ENCODE measurements at regions not wholly inside any gene's neighbourhood (a gene's known extent, or its start where the extent isn't known, plus 50 kb on each side); places are given as distances from the start of the nearest gene placed in this dataset.
A peak's percentile ranks its signal among the peaks of the same experiment; 100 is the strongest.

DNA sequence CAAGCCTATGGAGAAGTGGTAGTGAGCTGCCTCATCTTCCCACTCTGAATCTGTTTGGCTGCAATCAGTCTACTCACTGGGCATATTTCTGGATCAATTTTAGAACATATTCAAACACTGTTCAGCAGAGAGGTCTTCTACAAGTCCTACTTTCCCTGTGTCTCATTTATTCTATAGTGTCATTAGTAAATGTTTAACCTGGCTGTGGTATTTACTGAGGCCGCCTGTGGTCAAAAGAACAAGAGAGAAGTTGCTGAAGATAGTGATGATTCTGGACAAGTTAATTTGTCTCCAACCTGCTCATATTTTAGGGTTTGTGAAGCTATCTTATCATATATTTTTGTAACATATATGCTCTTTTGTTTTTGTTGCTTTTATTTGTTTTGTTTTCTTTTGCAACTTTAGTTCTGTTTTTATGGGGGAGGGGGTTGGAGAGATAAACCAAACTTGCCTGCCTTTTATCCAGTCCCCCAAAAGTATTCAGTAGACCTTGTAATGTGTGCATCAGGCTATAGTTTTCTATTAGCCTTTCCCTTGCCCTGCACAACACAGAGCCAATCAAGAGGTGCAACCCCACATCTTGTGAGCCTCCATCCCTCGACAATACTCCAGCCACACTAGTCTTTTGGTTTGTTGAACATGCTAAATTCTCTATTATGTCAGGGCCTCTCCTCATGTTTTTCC, 362.8 kb upstream of the MBL2 start:
- H3K27me3 Mint-ChIP-seq (ENCODE audit: low read depth), result no peaks in the 10 kb centered on the region
- H3K4me1 Mint-ChIP-seq (ENCODE audit: low read depth), result no peaks in the 10 kb centered on the region
- H3K9me3 Mint-ChIP-seq, result peaks cover 6% of the 10 kb centered on the region
- no peak overlapping the region for H3K4me3 Mint-ChIP-seq
- H3K27ac Mint-ChIP-seq, result no peak overlapping the region
- no peaks in the 10 kb centered on the region for H3K36me3 Mint-ChIP-seq (ENCODE audit: low read depth)

GRCh38 chr10:53134050-53134449, 361.5 kb upstream of the MBL2 start:
- Mint-ChIP-seq H3K9me3 (peaks cover 3% of the 10 kb centered on the region), H3K36me3 (ENCODE audit: low read depth) (no peaks in the 10 kb centered on the region), H3K27ac (no peak overlapping the region), H3K4me1 (ENCODE audit: low read depth) (no peaks in the 10 kb centered on the region), H3K27me3 (ENCODE audit: low read depth) (no peaks in the 10 kb centered on the region), H3K4me3 (no peak overlapping the region)

- no peaks in the 10 kb centered on the region for H3K27me3 Mint-ChIP-seq (ENCODE audit: low read depth)
- H3K4me1 Mint-ChIP-seq (ENCODE audit: low read depth), result no peaks in the 10 kb centered on the region
- H3K27ac Mint-ChIP-seq, result no peak overlapping the region
- H3K36me3 Mint-ChIP-seq (ENCODE audit: low read depth), result no peaks in the 10 kb centered on the region
- no peaks in the 10 kb centered on the region for H3K9me3 Mint-ChIP-seq
- H3K4me3 Mint-ChIP-seq, result no peak overlapping the region
These were observed 357.8 kb upstream of the MBL2 start for GRCh38 chr10:53130337-53130736.

DNA sequence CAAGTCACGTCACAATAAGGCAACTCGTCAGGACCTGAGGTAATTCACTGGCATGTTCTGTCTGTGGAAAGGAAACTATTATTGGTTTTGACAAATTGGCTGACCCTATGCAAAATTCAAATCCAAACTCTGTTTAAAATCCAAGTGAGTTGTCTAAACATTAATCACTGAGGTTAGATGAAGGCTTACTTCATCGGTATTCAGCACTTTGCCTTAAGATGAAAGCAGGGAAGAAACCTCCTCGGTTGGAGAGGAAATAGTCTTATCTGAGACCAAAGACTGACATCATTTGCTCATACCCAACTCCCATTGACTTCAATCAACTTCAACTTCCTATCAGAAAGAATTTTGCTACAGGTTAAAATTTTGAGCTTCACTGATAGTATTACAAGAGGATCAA, 355.1 kb upstream of the MBL2 start:
- no peaks in the 10 kb centered on the region for H3K27me3 Mint-ChIP-seq (ENCODE audit: low read depth)
- no peak overlapping the region for H3K27ac Mint-ChIP-seq
- H3K4me1 Mint-ChIP-seq (ENCODE audit: low read depth), result no peaks in the 10 kb centered on the region
- H3K9me3 Mint-ChIP-seq, result peaks cover 3% of the 10 kb centered on the region
- no peaks in the 10 kb centered on the region for H3K36me3 Mint-ChIP-seq (ENCODE audit: low read depth)
- no peak overlapping the region for H3K4me3 Mint-ChIP-seq

GRCh38 chr10:53123311-53123710, 350.7 kb upstream of the MBL2 start:
- Mint-ChIP-seq H3K36me3 (ENCODE audit: low read depth) (no peaks in the 10 kb centered on the region), H3K4me1 (ENCODE audit: low read depth) (no peaks in the 10 kb centered on the region), H3K27ac (no peak overlapping the region), H3K9me3 (peaks cover 3% of the 10 kb centered on the region), H3K4me3 (no peak overlapping the region), H3K27me3 (ENCODE audit: low read depth) (no peaks in the 10 kb centered on the region)

GRCh38 chr10:53122281-53122680, 349.7 kb upstream of the MBL2 start:
- no peak overlapping the region for H3K4me3 Mint-ChIP-seq
- H3K27ac Mint-ChIP-seq, result no peak overlapping the region
- H3K9me3 Mint-ChIP-seq, result peaks cover 3% of the 10 kb centered on the region
- H3K27me3 Mint-ChIP-seq (ENCODE audit: low read depth), result no peaks in the 10 kb centered on the region
- no peaks in the 10 kb centered on the region for H3K4me1 Mint-ChIP-seq (ENCODE audit: low read depth)
- no peaks in the 10 kb centered on the region for H3K36me3 Mint-ChIP-seq (ENCODE audit: low read depth)

DNA sequence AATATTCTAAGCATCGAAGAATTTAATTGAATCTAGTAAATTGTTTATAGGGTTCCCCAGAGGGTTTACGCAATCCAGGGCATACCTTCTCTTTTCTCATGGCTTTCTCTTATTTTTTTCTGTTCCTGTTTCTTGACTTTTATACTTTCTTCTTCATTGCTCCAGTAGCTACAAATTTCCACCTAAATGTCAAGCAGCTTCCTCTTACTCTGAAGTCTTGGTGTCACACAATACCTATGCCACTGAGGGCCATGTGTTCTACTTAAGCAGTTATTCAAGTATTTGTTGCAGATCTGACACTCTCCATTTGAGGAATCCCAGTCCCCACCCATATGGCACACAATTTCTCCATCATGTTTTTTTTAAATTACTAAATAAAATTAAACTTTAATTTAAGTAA, 343.1 kb upstream of the MBL2 start:
- Mint-ChIP-seq H3K9me3 (peaks cover 16% of the 10 kb centered on the region), H3K27me3 (ENCODE audit: low read depth) (no peaks in the 10 kb centered on the region), H3K4me1 (ENCODE audit: low read depth) (no peaks in the 10 kb centered on the region), H3K27ac (no peak overlapping the region), H3K4me3 (no peak overlapping the region), H3K36me3 (ENCODE audit: low read depth) (no peaks in the 10 kb centered on the region)

GRCh38 chr10:53111529-53111928, 338.9 kb upstream of the MBL2 start:
- no peaks in the 10 kb centered on the region for H3K27me3 Mint-ChIP-seq (ENCODE audit: low read depth)
- H3K36me3 Mint-ChIP-seq (ENCODE audit: low read depth), result no peaks in the 10 kb centered on the region
- H3K4me3 Mint-ChIP-seq, result no peak overlapping the region
- H3K9me3 Mint-ChIP-seq, result peaks cover 19% of the 10 kb centered on the region
- peak overlapping the region; percentile 34 for H3K27ac Mint-ChIP-seq
- H3K4me1 Mint-ChIP-seq (ENCODE audit: low read depth), result no peaks in the 10 kb centered on the region

DNA sequence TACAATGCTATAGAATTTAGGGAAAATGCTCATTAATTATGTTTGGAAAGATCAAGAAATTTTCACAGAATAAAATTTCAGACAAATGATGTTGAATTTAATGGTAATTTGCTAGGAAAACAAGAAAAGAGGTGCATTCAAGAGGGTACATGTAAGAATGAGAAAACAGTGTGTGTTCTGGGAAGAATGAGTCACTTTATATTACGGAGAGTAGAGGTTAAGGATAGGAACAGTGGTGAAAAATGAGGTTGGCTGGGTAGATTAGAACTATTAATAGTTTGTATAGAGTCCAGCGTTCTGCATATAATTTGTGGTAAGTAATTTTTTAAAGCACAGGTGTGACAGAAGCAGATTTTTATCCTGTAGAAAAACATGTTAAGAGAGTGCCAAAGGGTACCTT, 336.7 kb upstream of the MBL2 start:
- H3K9me3 Mint-ChIP-seq, result peaks cover 11% of the 10 kb centered on the region
- H3K4me3 Mint-ChIP-seq, result no peak overlapping the region
- no peak overlapping the region for H3K27ac Mint-ChIP-seq
- H3K4me1 Mint-ChIP-seq (ENCODE audit: low read depth), result no peaks in the 10 kb centered on the region
- H3K27me3 Mint-ChIP-seq (ENCODE audit: low read depth), result no peaks in the 10 kb centered on the region
- no peaks in the 10 kb centered on the region for H3K36me3 Mint-ChIP-seq (ENCODE audit: low read depth)

GRCh38 chr10:53108317-53108934, 335.8 kb upstream of the MBL2 start:
- H3K9me3 Mint-ChIP-seq, result peaks cover 4% of the 10 kb centered on the region
- H3K4me1 Mint-ChIP-seq (ENCODE audit: low read depth), result no peaks in the 10 kb centered on the region
- no peak overlapping the region for H3K27ac Mint-ChIP-seq
- no peak overlapping the region for H3K4me3 Mint-ChIP-seq
- H3K36me3 Mint-ChIP-seq (ENCODE audit: low read depth), result no peaks in the 10 kb centered on the region
- H3K27me3 Mint-ChIP-seq (ENCODE audit: low read depth), result no peaks in the 10 kb centered on the region

GRCh38 chr10:53107711-53108110, 335.1 kb upstream of the MBL2 start:
- H3K36me3 Mint-ChIP-seq (ENCODE audit: low read depth), result no peaks in the 10 kb centered on the region
- no peaks in the 10 kb centered on the region for H3K4me1 Mint-ChIP-seq (ENCODE audit: low read depth)
- no peak overlapping the region for H3K4me3 Mint-ChIP-seq
- no peak overlapping the region for H3K27ac Mint-ChIP-seq
- H3K27me3 Mint-ChIP-seq (ENCODE audit: low read depth), result no peaks in the 10 kb centered on the region
- peaks cover 4% of the 10 kb centered on the region for H3K9me3 Mint-ChIP-seq

- Mint-ChIP-seq H3K27me3 (ENCODE audit: low read depth) (no peaks in the 10 kb centered on the region), H3K4me1 (ENCODE audit: low read depth) (no peaks in the 10 kb centered on the region), H3K27ac (no peak overlapping the region), H3K36me3 (ENCODE audit: low read depth) (no peaks in the 10 kb centered on the region), H3K9me3 (peaks cover 3% of the 10 kb centered on the region), H3K4me3 (no peak overlapping the region)
These were observed 329.8 kb upstream of the MBL2 start for GRCh38 chr10:53102424-53102823.

GRCh38 chr10:53093878-53094277, 321.3 kb upstream of the MBL2 start:
- no peaks in the 10 kb centered on the region for H3K36me3 Mint-ChIP-seq (ENCODE audit: low read depth)
- no peak overlapping the region for H3K27ac Mint-ChIP-seq
- H3K9me3 Mint-ChIP-seq, result no peaks in the 10 kb centered on the region
- no peaks in the 10 kb centered on the region for H3K4me1 Mint-ChIP-seq (ENCODE audit: low read depth)
- no peak overlapping the region for H3K4me3 Mint-ChIP-seq
- H3K27me3 Mint-ChIP-seq (ENCODE audit: low read depth), result no peaks in the 10 kb centered on the region

GRCh38 chr10:53091574-53091973, 319.0 kb upstream of the MBL2 start:
- Mint-ChIP-seq H3K9me3 (peaks cover under 1% of the 10 kb centered on the region), H3K27me3 (ENCODE audit: low read depth) (no peaks in the 10 kb centered on the region), H3K36me3 (ENCODE audit: low read depth) (no peaks in the 10 kb centered on the region), H3K4me3 (no peak overlapping the region), H3K27ac (no peak overlapping the region), H3K4me1 (ENCODE audit: low read depth) (no peaks in the 10 kb centered on the region)

GRCh38 chr10:53088961-53089360, 316.4 kb upstream of the MBL2 start:
- Mint-ChIP-seq H3K4me1 (ENCODE audit: low read depth) (no peaks in the 10 kb centered on the region), H3K9me3 (peaks cover 13% of the 10 kb centered on the region), H3K27me3 (ENCODE audit: low read depth) (no peaks in the 10 kb centered on the region), H3K36me3 (ENCODE audit: low read depth) (no peaks in the 10 kb centered on the region), H3K4me3 (no peak overlapping the region), H3K27ac (no peak overlapping the region)

All from T-helper 1 cell treated with Interleukin-12 subunit alpha and Interleukin-12 subunit beta and Interleukin-4 antibody, amounts not matched to agents 30 μg/mL and 1 μg/mL, for 36 hours (primary cell).